ENCODE measurements at regions not wholly inside any gene's neighbourhood (a gene's known extent, or its start where the extent isn't known, plus 50 kb on each side); places are given as distances from the start of the nearest gene placed in this dataset.

GRCh38 chr4:14644580-14645282 lies 357.6 kb upstream of the CPEB2 start:
- TF ChIP-seq, protein P1, sequence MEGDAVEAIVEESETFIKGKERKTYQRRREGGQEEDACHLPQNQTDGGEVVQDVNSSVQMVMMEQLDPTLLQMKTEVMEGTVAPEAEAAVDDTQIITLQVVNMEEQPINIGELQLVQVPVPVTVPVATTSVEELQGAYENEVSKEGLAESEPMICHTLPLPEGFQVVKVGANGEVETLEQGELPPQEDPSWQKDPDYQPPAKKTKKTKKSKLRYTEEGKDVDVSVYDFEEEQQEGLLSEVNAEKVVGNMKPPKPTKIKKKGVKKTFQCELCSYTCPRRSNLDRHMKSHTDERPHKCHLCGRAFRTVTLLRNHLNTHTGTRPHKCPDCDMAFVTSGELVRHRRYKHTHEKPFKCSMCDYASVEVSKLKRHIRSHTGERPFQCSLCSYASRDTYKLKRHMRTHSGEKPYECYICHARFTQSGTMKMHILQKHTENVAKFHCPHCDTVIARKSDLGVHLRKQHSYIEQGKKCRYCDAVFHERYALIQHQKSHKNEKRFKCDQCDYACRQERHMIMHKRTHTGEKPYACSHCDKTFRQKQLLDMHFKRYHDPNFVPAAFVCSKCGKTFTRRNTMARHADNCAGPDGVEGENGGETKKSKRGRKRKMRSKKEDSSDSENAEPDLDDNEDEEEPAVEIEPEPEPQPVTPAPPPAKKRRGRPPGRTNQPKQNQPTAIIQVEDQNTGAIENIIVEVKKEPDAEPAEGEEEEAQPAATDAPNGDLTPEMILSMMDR (IDR thresholded peaks at IDR 0.05 in 4 of 5, conservative IDR thresholded peaks at IDR 0.05 in 1 of 5) = no peak
- no peak for TF ChIP-seq POLR2A (IDR thresholded peaks at IDR 0.05)

All from gastrocnemius medialis (tissue), 4 donors.